IPS-18c (cell line): ENCODE measurements at regions not wholly inside any gene's neighbourhood (a gene's known extent, or its start where the extent isn't known, plus 50 kb on each side); places are given as distances from the start of the nearest gene placed in this dataset.

Experiments used
- H3K4me3 ChIP-seq: 2 replicates; pipeline ENCODE4 v1.7.0; 2013; ENCODE audit warnings: low read depth, mild to moderate bottlenecking, low read length, moderate library complexity; ENCODE audit not compliant: insufficient read depth
- H3K9me3 ChIP-seq: one replicate; pipeline ENCODE4 v1.6.1; 2013; ENCODE audit warnings: mild to moderate bottlenecking, low read length, moderate library complexity; ENCODE audit not compliant: control insufficient read depth, insufficient read depth

DNA sequence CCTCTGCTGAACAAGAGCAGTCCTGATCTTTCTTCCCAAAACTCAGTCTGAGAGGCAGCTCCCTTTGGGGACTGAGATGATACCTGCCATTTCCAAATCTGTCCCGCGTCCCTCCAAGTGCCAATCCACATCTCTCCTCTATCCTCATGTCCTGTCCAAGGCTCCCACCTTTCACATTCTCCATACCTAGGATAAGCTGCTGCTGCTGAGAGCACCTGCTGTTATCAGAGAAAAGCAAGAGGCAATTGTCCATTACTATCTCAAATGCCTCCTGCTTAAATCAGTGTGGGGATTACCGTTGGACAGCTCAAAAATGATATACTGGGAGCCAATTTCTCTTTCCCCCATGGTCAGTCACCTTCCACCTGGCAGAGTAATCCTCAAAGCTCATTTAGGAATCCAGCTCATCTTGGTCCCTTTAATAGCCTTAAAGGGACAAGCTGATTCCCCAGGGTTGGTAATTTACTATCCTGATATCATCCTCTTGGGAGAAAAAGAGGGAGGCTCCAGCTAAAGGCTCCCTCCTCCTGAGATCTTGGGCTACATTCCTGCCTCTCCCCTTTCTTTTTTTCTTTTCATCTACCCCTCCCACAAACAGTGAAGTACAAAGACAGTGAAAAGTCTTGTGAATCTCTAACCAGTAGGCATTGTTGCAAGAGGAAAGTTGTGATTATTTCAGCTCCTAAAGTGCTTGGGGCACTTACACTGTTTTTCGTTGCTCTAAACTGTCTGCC is 278.1 kb upstream of the CAMK1G start:
- Histone ChIP-seq H3K9me3 (no peaks in the 10 kb centered on the region), H3K4me3 (no peak overlapping the region)

- no peaks in the 10 kb centered on the region for H3K9me3 ChIP-seq
- no peak overlapping the region for H3K4me3 ChIP-seq
These were observed 275.7 kb upstream of the CAMK1G start for GRCh38 chr1:209307846-209308245.

DNA sequence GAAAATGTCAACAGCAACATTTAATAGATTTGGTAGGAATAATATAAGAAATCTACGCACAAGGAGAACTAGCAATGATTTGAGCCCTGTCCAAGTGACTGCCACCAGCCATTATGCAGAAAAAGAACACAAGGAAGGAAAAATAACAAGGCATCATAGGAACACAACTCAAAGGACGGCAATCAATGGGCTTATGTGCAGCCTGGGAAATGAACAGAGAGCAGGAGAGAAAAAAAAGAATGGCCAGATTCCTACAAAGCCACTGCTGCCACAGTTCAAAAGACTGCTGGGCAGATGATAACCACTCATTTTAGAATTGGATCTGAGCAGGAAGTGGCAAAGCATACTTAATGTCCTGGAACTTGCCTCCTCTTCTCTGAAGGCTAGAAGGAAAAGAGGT is 274.3 kb upstream of the CAMK1G start:
- Histone ChIP-seq H3K9me3 (no peaks in the 10 kb centered on the region), H3K4me3 (no peak overlapping the region)

GRCh38 chr1:209311770-209312169 is 271.7 kb upstream of the CAMK1G start:
- H3K9me3 ChIP-seq, result no peaks in the 10 kb centered on the region
- H3K4me3 ChIP-seq, result no peak overlapping the region

GRCh38 chr1:209316929-209317328 is 266.6 kb upstream of the CAMK1G start:
- Histone ChIP-seq H3K9me3 (no peaks in the 10 kb centered on the region), H3K4me3 (no peak overlapping the region)

- H3K9me3 ChIP-seq, result no peaks in the 10 kb centered on the region
- no peak overlapping the region for H3K4me3 ChIP-seq
These were observed 265.1 kb upstream of the CAMK1G start for GRCh38 chr1:209318181-209319056.

DNA sequence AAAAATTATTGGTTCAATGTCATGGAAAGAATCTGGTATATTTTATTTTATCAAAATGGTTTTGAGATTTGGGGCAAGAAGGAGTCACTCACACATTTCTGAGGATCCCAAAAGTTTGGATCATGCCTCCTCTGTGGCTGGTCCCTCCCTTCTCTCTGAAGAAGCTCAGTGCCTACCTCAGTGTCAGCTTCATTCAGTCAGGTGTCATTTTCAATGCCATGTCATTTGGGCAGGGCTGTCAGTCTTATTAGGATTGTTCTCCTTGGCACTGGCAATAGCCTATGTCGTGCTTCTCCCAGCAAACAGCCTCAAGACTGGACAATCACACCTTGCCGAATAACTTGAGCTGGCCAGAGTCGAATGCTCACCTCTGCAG is 264.5 kb upstream of the CAMK1G start:
- no peak overlapping the region for H3K4me3 ChIP-seq

DNA sequence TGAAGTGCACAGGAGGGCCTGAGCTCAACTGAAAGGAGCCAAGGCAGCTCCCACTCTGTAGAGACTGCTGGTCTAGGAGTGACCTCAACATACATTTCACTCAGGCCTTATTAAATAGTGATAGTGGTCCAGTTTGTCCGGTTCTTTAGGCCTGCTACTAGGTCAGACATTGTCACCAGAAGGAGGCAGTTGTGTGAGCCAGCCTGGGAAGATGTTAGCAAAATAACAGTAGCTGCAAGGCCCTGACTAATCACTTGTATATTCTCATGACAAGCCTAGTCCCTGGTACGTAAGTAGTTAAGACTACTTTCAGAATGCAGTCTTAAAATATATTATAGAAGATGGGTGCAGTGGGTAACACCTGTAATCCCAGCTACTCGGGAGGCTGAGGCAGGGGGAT is 264.0 kb upstream of the CAMK1G start:
- no peaks in the 10 kb centered on the region for H3K9me3 ChIP-seq
- H3K4me3 ChIP-seq, result no peak overlapping the region

More for the DNA sequence above, 264.5 kb upstream of the CAMK1G start:
- no peaks in the 10 kb centered on the region for H3K9me3 ChIP-seq

GRCh38 chr1:209323743-209324142 is 259.8 kb upstream of the CAMK1G start:
- H3K9me3 ChIP-seq, result no peaks in the 10 kb centered on the region
- no peak overlapping the region for H3K4me3 ChIP-seq

DNA sequence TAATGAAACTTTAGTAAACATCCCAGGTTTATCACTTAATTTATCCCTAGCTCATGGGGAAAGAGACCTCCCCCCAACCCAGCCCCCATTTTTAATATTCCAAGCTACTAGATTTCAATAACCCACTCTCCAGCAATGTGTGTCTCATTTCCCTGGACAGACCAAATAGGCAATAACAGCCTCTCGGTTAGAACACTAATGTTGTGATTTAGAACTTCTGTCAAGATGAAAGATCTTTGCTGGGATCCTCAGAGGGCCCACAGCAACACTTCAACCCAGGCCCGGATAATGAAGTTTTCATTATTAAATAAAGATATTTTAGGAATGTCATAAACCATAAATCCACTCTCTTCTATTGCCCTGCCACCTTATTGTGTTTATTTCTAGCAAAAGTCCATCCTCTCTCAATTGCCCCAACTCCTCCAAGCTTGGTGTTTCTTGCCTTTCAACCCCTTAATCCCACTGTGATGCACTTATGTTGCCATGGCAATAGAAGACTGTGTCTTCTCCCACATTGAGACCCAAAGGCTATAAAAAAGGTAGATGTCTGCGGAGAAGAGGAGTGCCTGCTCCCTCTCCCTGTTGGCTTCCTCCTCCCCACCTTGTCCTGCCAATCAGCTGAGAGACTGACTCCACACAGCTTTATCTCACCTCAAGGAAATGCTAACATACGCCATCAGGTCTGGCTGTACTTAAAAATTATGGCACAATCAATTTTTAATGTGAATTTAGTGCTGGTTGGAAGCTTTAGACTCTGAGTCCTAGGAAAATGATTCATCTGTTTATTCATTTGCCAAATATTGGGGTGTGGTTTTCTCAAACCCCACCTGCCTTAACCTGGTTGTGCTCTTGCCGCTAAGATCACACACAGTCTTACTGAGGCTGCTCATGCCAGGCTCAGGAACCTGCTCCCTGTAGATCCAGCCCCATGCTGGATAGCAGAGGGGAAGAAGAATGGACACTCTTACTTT is 258.3 kb upstream of the CAMK1G start:
- Histone ChIP-seq H3K9me3 (no peaks in the 10 kb centered on the region), H3K4me3 (no peak overlapping the region)

DNA sequence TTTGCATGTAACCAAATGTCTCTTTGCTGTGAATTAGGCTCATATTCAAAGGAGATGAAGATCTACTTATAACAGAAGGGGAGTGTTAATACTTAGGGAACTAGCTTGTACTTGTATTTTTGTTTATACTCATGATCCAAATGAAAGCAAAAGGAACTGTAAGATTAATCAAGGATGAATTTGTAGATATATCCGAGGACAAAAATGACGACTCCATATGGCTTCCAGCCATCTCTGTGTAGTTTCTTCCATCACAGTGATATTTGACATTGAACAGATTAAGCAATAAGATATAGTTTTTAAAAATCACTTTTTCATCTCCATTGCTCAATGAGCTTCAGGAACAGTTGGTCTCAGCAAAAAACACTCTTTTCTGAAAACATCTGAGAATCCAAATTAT is 257.4 kb upstream of the CAMK1G start:
- Histone ChIP-seq H3K9me3 (no peaks in the 10 kb centered on the region), H3K4me3 (no peak overlapping the region)

DNA sequence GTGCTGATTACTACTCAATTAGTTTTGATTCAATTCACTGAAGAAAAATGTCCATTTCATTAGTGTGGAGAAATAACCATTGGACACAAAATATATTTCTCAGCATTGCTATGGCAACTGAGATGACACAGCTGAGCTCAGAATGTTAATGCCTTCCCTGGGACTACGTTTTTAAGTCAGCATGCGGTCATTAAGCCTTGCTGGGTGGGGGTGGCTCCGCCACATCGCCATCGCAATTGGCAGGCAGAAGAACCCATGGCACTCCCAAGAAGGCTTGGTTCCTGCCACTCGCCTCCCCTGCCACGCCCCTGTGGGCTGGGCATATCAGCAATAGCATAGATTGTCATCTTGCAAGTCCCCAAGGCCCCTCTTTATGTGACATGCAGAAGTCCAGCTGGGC is 256.7 kb upstream of the CAMK1G start:
- no peak overlapping the region for H3K4me3 ChIP-seq
- no peaks in the 10 kb centered on the region for H3K9me3 ChIP-seq

DNA sequence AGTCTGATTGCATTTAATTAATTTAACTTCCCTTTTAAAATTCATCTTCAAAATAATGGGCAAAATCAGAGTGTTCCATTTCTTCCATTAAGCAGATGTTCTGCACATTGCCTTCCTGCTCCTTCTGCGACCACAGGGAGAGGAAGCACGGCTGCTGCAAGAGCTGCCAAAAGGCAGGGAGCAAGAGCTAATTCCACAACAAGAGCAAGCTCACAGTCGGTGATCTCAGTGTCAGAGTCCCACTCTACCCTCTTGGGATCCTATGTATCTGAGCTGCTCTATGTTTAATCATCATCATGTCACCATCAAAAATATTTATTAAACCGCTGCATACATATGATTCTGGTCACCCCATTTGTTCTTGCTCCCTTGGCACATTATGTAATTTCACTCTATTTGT is 255.3 kb upstream of the CAMK1G start:
- Histone ChIP-seq H3K4me3 (no peak overlapping the region), H3K9me3 (no peaks in the 10 kb centered on the region)

GRCh38 chr1:209335178-209335577 is 248.3 kb upstream of the CAMK1G start:
- Histone ChIP-seq H3K9me3 (no peaks in the 10 kb centered on the region), H3K4me3 (no peak overlapping the region)

DNA sequence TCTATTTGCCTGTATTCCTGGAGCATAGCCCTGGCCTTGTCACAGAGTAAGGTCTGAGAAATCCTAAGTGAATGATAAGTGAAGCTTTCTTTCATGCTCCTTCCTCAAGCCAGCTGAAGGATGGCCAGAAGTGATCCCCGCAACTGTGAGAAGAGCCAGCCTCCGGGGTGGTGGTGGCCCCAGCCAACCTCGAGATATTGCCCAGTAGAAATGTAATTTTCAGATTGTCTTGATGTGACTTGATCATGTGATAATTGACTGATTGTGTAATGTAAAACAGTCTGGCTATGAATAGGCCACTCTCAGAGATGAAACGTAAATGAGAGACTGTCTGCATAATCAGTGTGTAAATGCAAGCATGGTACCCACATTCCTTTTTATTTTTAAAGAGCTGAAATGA is 242.4 kb upstream of the CAMK1G start:
- Histone ChIP-seq H3K4me3 (no peak overlapping the region), H3K9me3 (no peaks in the 10 kb centered on the region)

GRCh38 chr1:209341673-209342420 is 241.7 kb upstream of the CAMK1G start:
- Histone ChIP-seq H3K9me3 (no peaks in the 10 kb centered on the region), H3K4me3 (no peak overlapping the region)
